Lower leg skin (tissue), 3 donors: ENCODE measurements at regions not wholly inside any gene's neighbourhood (a gene's known extent, or its start where the extent isn't known, plus 50 kb on each side); places are given as distances from the start of the nearest gene placed in this dataset.

Experiments used
- POLR2A ChIP-seq, 2 donors: fragments of 450-650 bp; IDR thresholded peaks; one replicate each; pipeline ENCODE4 v1.6.1; 2016 to 2017; ENCODE audit warnings: antibody characterized with exemption in 2 of 2, mild to moderate bottlenecking in 1 of 2, moderate library complexity in 1 of 2
- TF ChIP-seq, protein P1 (sequence below), 3 donors: fragments of 450-650 bp; IDR thresholded peaks; one replicate each; pipeline ENCODE4 v1.5.1; 2016; ENCODE audit warnings: antibody characterized with exemption in 3 of 3, mild to moderate bottlenecking in 3 of 3, moderate library complexity in 2 of 3

- no peak for TF ChIP-seq POLR2A (IDR thresholded peaks at IDR 0.05)
- TF ChIP-seq, protein P1, sequence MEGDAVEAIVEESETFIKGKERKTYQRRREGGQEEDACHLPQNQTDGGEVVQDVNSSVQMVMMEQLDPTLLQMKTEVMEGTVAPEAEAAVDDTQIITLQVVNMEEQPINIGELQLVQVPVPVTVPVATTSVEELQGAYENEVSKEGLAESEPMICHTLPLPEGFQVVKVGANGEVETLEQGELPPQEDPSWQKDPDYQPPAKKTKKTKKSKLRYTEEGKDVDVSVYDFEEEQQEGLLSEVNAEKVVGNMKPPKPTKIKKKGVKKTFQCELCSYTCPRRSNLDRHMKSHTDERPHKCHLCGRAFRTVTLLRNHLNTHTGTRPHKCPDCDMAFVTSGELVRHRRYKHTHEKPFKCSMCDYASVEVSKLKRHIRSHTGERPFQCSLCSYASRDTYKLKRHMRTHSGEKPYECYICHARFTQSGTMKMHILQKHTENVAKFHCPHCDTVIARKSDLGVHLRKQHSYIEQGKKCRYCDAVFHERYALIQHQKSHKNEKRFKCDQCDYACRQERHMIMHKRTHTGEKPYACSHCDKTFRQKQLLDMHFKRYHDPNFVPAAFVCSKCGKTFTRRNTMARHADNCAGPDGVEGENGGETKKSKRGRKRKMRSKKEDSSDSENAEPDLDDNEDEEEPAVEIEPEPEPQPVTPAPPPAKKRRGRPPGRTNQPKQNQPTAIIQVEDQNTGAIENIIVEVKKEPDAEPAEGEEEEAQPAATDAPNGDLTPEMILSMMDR (IDR thresholded peaks at IDR 0.05), result no peak
Observed at GRCh38 chr15:61633951-61634350, 404.8 kb upstream of the RORA start.
